ENCODE measurements at regions not wholly inside any gene's neighbourhood (a gene's known extent, or its start where the extent isn't known, plus 50 kb on each side); places are given as distances from the start of the nearest gene placed in this dataset.
"Not testable (repeated sequence)": the region's sequence is repeated elsewhere in the genome, so short reads cannot be mapped to it uniquely, and the experiment has no call there.

DNA sequence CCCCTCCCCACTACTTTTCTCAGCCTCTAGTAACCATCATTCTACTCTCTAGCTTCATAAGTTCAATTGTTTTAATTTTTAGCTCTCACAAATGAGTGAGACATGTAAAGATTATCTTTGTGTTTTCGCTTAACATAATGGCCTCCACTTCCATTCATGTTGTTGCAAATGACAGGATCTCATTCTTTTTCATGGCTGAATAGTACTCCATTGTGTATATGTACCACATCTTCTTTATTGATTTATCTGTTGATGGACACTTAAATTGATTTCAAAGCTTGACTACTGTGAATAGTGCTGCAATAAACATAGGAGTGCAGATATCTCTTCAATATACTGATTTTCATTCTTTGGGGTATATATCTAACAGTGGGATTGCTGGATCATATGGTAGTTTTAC lies 699.8 kb upstream of the NR2F2 start:
- DNase-seq: no peak
- Histone ChIP-seq H3K36me3 (replicated peaks in 1 of 2) (no peaks in the 10 kb centered on the region), H3K9me3 (replicated peaks in 1 of 3) (no peaks in the 10 kb centered on the region), H3K4me3 (no peak overlapping the region), H3K27me3 (no peaks in the 10 kb centered on the region), H3K27ac (no peak overlapping the region), H3K4me1 (replicated peaks in 1 of 2) (no peaks in the 10 kb centered on the region)
- intact Hi-C loops (cut with DNase I): no loop called here
- 88 to 98% (median 95%) methylated on average over 1 of the region's 1 CpG for WGBS, 4 donors
- TF ChIP-seq CTCF (IDR thresholded peaks at IDR 0.05): no peak
- TF ChIP-seq POLR2A (IDR thresholded peaks at IDR 0.05): no peak

DNA sequence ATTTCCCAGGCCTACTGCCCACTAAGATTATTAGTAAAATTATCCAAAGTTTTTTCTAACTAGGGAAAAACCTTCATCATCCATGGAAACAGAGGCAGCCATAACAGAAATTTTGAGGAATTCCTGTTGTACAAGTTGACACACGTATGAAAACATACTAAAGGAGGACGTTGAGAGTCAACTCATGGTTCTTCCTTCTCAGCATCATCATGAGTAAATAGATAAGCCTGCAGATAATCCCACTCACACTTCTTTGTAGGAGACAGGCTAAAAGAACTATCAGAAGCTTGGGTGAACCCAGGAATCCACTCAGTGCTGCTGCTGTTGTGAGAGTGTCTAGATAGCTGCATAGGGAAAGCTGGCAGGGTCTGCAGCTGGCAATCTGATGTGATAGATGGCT lies 694.8 kb upstream of the NR2F2 start:
- WGBS, 4 donors: 77 to 87% (median 82%) methylated on average over 2 of the region's 2 CpGs
- no peaks in the 10 kb centered on the region for H3K36me3 ChIP-seq (replicated peaks in 1 of 2)
- DNase-seq: no peak
- TF ChIP-seq POLR2A (IDR thresholded peaks at IDR 0.05) (no peak), CTCF (IDR thresholded peaks at IDR 0.05) (no peak)
- H3K4me3 ChIP-seq: no peak overlapping the region
- no peaks in the 10 kb centered on the region for H3K4me1 ChIP-seq (replicated peaks in 1 of 2)
- intact Hi-C loops (cut with DNase I): no loop called here
- no peaks in the 10 kb centered on the region for H3K9me3 ChIP-seq (replicated peaks in 1 of 3)
- no peak overlapping the region for H3K27ac ChIP-seq
- H3K27me3 ChIP-seq: no peaks in the 10 kb centered on the region

DNA sequence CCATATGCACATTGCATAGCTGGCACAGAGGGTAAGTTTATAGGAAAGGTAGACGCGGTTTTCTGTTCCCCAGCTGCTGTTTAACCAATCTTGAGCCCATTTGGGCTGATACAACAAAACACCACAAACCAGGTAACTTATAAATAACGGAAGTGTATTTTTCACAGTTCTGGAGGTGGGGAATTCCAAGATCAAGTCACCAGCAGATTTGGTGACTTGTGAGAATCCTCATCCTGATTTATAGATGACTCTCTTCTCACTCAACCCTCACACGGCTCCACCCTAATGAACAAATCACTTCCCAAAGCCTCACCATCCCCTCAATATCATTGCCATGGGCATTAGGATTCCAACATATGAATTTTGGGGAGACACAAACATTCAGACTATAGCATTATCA lies 694.4 kb upstream of the NR2F2 start:
- DNase-seq: no peak
- no peak overlapping the region for H3K27ac ChIP-seq
- TF ChIP-seq POLR2A (IDR thresholded peaks at IDR 0.05): no peak
- no peak for TF ChIP-seq CTCF (IDR thresholded peaks at IDR 0.05)
- intact Hi-C loops (cut with DNase I): no loop called here
- H3K4me1 ChIP-seq (replicated peaks in 1 of 2): no peaks in the 10 kb centered on the region
- 70 to 93% (median 73%) methylated on average over 4 of the region's 4 CpGs for WGBS, 4 donors
- no peaks in the 10 kb centered on the region for H3K36me3 ChIP-seq (replicated peaks in 1 of 2)
- no peaks in the 10 kb centered on the region for H3K27me3 ChIP-seq
- H3K4me3 ChIP-seq: no peak overlapping the region
- H3K9me3 ChIP-seq (replicated peaks in 1 of 3): no peaks in the 10 kb centered on the region

DNA sequence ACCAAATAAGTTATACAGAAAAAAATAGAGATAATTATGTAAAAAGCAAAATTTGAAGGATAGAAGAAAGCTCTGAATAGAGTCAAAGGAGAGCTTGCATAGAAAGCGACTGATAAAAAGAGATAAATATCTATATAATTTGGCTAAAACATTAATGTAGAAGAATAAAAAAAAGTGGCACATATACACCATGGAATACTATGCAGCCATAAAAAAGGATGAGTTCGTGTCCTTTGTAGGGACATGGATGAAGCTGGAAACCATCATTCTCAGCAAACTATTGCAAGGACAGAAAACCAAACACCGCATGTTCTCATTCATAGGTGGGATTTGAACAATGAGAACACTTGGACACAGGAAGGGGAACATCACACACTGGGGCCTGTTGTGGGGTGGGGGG lies 693.3 kb upstream of the NR2F2 start:
- H3K9me3 ChIP-seq (replicated peaks in 1 of 3); DNase-seq; H3K27ac ChIP-seq; H3K27me3 ChIP-seq; H3K4me3 ChIP-seq; H3K36me3 ChIP-seq (replicated peaks in 1 of 2); intact Hi-C loops (cut with DNase I); H3K4me1 ChIP-seq (replicated peaks in 1 of 2): not testable (repeated sequence)
- 82 to 92% (median 85%) methylated on average over 3 of the region's 3 CpGs for WGBS, 4 donors

GRCh38 chr15:95639208-95639607 lies 691.3 kb upstream of the NR2F2 start:
- no peaks in the 10 kb centered on the region for H3K27me3 ChIP-seq
- TF ChIP-seq CTCF (IDR thresholded peaks at IDR 0.05): no peak
- no peak for TF ChIP-seq POLR2A (IDR thresholded peaks at IDR 0.05)
- no peak overlapping the region for H3K4me3 ChIP-seq
- H3K27ac ChIP-seq: no peak overlapping the region
- no peaks in the 10 kb centered on the region for H3K36me3 ChIP-seq (replicated peaks in 1 of 2)
- no peaks in the 10 kb centered on the region for H3K9me3 ChIP-seq (replicated peaks in 1 of 3)
- intact Hi-C loops (cut with DNase I): no loop called here
- 87 to 94% (median 88%) methylated on average over 4 of the region's 4 CpGs for WGBS, 4 donors
- H3K4me1 ChIP-seq (replicated peaks in 1 of 2): no peaks in the 10 kb centered on the region
- DNase-seq: no peak
